Lower lobe of right lung (tissue), 2 donors: ENCODE measurements at regions not wholly inside any gene's neighbourhood (a gene's known extent, or its start where the extent isn't known, plus 50 kb on each side); places are given as distances from the start of the nearest gene placed in this dataset.

ENCODE experiments used
- ATAC-seq, 2 donors: fragments of 200-7000 bp; cut with Tn5 transposase; one replicate each; pipeline ENCODE4 v1.9.1; 2020 to 2022; ENCODE audit warnings: mild to moderate bottlenecking in 2 of 2, moderate library complexity in 2 of 2
- DNase-seq: peaks from one replicate; pipeline ENCODE4 v3.0.0-alpha.2; 2020
- H3K27ac ChIP-seq: fragments of 200-600 bp; one replicate; pipeline ENCODE4 v1.8.0; 2022
- H3K27me3 ChIP-seq: fragments of 200-600 bp; one replicate; pipeline ENCODE4 v1.8.0; 2022; ENCODE audit warnings: low read depth
- H3K36me3 ChIP-seq: fragments of 200-600 bp; one replicate; pipeline ENCODE4 v1.8.0; 2022; ENCODE audit warnings: mild to moderate bottlenecking
- H3K4me1 ChIP-seq: fragments of 200-600 bp; one replicate; pipeline ENCODE4 v1.8.0; 2022
- H3K4me3 ChIP-seq: fragments of 200-600 bp; one replicate; pipeline ENCODE4 v1.8.0; 2022; ENCODE audit warnings: mild to moderate bottlenecking
- H3K9me3 ChIP-seq: fragments of 200-600 bp; one replicate; pipeline ENCODE4 v1.8.0; 2022
- intact Hi-C: fragments of 100-400 bp; cut with DNase I; formaldehyde crosslinking; loops from one replicate; pipeline ENCODE4 v1.11.0; 2022
- TF ChIP-seq, protein P1 (sequence below): fragments of 200-600 bp; IDR thresholded peaks from one replicate; pipeline ENCODE4 v1.8.0; 2022; ENCODE audit warnings: antibody characterized with exemption, mild to moderate bottlenecking
- donor health status: DM: no; HTN: yes; CAD: no; lungs with severe emphysema.

DNA sequence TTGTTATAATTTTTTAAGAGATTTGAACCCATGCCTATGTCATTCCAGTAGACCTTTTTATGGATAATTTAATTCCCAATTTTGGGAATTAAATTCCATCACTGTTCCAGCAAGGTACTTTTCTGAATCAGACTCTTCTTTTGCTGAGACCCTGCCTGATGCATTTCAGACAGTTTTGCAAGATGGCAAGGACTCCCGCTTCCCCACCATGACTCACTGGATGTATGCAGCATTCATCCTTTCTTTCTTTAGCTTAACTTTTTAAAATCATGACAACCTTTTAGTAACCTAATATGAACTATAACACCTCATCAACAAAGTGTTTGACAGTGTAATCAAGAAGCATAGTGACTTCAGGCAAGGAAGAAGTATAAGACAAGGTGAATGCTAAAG lies 178.1 kb upstream of the LEF1 start:
- Histone ChIP-seq H3K27me3 (no peaks in the 10 kb centered on the region), H3K9me3 (no peaks in the 10 kb centered on the region), H3K27ac (no peak overlapping the region), H3K4me3 (no peak overlapping the region), H3K36me3 (no peaks in the 10 kb centered on the region), H3K4me1 (no peaks in the 10 kb centered on the region)
- intact Hi-C loops: no loop called here
- ATAC-seq (no peak), DNase-seq (no peak)
- TF ChIP-seq, protein P1, sequence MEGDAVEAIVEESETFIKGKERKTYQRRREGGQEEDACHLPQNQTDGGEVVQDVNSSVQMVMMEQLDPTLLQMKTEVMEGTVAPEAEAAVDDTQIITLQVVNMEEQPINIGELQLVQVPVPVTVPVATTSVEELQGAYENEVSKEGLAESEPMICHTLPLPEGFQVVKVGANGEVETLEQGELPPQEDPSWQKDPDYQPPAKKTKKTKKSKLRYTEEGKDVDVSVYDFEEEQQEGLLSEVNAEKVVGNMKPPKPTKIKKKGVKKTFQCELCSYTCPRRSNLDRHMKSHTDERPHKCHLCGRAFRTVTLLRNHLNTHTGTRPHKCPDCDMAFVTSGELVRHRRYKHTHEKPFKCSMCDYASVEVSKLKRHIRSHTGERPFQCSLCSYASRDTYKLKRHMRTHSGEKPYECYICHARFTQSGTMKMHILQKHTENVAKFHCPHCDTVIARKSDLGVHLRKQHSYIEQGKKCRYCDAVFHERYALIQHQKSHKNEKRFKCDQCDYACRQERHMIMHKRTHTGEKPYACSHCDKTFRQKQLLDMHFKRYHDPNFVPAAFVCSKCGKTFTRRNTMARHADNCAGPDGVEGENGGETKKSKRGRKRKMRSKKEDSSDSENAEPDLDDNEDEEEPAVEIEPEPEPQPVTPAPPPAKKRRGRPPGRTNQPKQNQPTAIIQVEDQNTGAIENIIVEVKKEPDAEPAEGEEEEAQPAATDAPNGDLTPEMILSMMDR: no peak

DNA sequence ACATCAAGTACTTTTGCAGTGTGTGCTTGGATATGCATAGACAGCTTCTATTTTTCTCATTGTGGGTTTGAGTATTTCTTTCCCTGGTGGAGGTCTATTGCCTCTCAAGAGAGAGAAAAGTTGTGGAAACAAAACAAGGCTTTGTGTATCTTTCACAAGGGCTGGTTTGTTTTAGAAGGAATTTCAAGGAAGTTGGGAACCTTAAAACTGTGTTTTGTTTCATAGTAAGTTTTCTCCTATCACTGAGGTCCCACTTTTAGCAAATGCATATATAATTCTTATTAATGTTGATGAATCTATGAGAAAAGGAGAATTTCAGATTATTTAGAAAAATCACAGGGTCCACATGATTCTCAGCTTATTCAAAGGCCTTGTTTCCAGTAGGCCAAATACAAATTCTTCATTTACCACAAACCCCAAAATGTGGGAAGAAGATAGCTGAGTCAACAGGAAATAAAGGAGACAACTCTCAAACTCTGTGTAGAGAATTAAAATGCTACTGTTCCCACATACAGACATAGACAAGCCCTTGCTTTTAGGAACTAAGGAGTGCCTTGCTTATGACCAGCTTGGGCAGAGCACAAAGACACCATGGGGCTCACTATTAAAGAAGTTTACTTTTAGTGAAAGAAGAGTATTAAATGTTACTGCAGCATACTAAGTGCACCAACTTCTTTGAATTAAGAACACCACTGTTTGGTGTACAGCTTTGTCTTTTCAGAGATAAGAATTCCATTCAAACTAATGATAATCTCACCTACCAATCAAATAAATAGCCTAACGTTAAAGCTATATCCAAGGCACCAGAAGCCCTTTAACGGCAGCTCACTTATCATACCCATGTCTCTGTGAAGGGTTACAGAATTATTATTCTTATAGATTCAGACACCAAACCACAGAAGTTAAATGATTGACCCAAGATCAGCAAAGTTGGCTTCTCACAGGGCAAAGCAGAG lies 177.4 kb upstream of the LEF1 start:
- TF ChIP-seq, protein P1: no peak
- Histone ChIP-seq H3K4me1 (no peaks in the 10 kb centered on the region), H3K27me3 (no peaks in the 10 kb centered on the region), H3K4me3 (no peak overlapping the region), H3K9me3 (no peaks in the 10 kb centered on the region), H3K36me3 (no peaks in the 10 kb centered on the region), H3K27ac (no peak overlapping the region)
- ATAC-seq: no peak
- no peak for DNase-seq
- intact Hi-C loops: no loop called here

DNA sequence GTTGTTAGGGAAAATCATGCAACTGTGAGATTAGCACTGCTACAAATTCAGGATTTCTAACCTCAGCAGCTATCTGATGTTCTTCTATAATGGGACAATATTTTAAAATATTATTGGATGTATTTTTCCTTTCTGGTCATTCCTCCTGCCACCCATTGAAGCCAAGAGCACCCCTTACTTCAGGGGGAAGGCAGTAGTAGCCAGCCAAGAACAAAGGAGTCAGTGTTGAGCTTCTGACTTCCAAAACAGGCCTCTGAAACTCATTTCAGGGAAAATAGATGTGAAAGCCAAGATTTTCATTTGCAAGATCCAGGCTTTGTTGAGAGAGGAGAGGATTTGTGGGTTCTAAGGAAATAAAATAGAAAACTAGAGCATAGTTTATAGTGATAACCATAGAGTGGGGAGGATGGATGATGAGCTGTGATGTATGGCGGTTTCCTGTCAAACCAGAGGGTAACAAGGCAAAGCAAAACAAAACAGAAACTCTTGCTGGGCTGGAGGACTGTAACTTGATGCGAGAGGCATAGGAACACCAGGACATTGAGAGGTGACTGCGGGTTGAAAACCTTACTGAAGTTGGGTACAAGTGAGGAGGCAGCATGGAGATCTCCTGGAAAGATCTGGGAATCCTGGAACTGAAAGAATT lies 173.7 kb upstream of the LEF1 start:
- ATAC-seq (no peak), DNase-seq (no peak)
- peaks cover 4% of the 10 kb centered on the region for H3K4me1 ChIP-seq
- H3K4me3 ChIP-seq: no peak overlapping the region
- H3K27ac ChIP-seq: no peak overlapping the region
- no peaks in the 10 kb centered on the region for H3K36me3 ChIP-seq
- H3K9me3 ChIP-seq: no peaks in the 10 kb centered on the region
- intact Hi-C loops: no loop called here
- TF ChIP-seq, protein P1: no peak
- H3K27me3 ChIP-seq: no peaks in the 10 kb centered on the region

DNA sequence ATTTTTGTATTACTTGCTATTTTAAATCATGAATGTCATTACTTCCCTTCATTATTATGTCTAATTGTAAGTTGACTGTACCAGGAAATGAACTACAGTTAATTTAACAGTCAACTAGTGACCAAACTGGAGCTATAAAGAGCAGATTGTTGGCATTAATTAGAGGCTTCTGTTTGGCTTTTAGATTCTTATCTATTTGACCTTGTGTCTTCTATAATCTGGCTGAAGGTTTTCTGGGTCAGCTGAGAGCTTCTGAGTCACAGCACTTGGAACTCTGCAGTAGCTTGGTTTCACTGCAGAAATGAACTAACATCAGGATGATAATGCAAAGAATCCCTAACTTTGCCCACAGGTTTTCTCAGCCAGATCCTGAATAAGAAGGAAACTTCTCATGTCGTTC lies 169.2 kb upstream of the LEF1 start:
- no peak overlapping the region for H3K27ac ChIP-seq
- H3K27me3 ChIP-seq: no peaks in the 10 kb centered on the region
- H3K4me1 ChIP-seq: peaks cover 4% of the 10 kb centered on the region
- no peak overlapping the region for H3K4me3 ChIP-seq
- no peak for ATAC-seq
- no peaks in the 10 kb centered on the region for H3K9me3 ChIP-seq
- TF ChIP-seq, protein P1: no peak
- intact Hi-C loops: no loop called here
- H3K36me3 ChIP-seq: no peaks in the 10 kb centered on the region
- no peak for DNase-seq

DNA sequence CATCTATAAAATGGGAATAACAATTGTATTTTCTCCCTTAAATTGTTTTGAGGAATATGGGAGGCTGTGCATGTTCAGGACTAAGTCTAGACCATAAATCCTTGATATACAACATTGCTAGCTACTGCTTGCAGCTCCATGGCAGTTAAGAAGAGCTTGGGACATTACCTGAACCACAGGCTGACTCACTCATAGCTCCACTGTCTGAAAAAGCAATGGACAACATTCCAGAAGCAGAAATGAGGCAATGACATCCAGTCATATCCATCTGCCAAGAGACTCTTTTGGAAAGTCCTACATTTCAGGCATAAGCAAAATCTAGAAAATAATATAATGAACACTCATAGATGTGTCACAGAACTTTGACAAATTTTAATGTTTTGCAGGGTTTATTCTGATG lies 167.3 kb upstream of the LEF1 start:
- no peak overlapping the region for H3K4me3 ChIP-seq
- no peak for ATAC-seq

More for the DNA sequence above, 167.3 kb upstream of the LEF1 start:
- TF ChIP-seq, protein P1: no peak
- Histone ChIP-seq H3K27me3 (no peaks in the 10 kb centered on the region), H3K36me3 (no peaks in the 10 kb centered on the region), H3K9me3 (no peaks in the 10 kb centered on the region), H3K4me1 (peaks cover 4% of the 10 kb centered on the region), H3K27ac (no peak overlapping the region)
- no peak for DNase-seq
- intact Hi-C loops: no loop called here
